Lower leg skin (tissue), 3 donors: ENCODE measurements at regions not wholly inside any gene's neighbourhood (a gene's known extent, or its start where the extent isn't known, plus 50 kb on each side); places are given as distances from the start of the nearest gene placed in this dataset.

ENCODE experiments used
- POLR2A ChIP-seq, 2 donors: fragments of 450-650 bp; IDR thresholded peaks; one replicate each; pipeline ENCODE4 v1.6.1; 2016 to 2017; ENCODE audit warnings: antibody characterized with exemption in 2 of 2, mild to moderate bottlenecking in 1 of 2, moderate library complexity in 1 of 2
- TF ChIP-seq, protein P1 (sequence below), 3 donors: fragments of 450-650 bp; IDR thresholded peaks; one replicate each; pipeline ENCODE4 v1.5.1; 2016; ENCODE audit warnings: antibody characterized with exemption in 3 of 3, mild to moderate bottlenecking in 3 of 3, moderate library complexity in 2 of 3

DNA sequence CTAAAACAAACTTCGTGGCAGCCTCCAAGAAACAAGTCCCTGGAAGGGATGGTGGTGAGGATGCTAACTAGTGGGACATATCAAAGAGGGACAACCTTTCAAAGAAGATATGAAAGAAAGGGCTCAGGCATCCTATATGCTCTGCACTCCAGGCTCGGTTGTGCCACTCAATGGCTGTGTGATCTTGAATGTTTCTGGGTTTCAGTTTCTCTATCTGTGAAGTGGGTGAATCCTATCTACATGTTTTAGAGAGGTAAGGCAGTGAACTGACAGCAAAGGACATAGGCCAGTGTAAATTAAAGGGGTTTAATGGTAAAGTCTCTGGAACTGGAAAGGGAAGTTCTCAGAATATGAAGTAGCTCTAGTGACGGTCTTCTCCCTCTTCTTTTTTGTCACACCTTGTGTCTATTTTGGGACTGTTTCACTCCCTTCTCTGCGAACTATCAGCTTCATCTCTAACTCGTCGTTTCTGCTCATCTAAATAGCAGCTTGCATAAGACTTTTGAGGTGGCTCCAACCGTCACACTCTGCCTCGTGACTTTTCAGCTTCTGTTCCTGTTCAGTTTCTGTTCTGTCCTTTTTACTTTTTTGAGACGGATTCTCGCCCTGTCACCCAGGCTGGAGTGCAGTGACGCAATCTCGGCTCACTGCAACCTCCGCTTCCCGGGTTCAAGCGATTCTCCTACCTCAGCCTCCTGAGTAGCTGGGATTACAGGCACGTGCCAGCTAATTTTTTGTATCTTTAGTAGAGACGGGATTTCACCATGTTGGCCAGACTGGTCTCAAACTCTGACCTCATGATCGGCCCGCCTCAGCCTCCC lies 273.6 kb downstream of the SUDS3 start:
- no peak for TF ChIP-seq POLR2A (IDR thresholded peaks at IDR 0.05)
- TF ChIP-seq, protein P1, sequence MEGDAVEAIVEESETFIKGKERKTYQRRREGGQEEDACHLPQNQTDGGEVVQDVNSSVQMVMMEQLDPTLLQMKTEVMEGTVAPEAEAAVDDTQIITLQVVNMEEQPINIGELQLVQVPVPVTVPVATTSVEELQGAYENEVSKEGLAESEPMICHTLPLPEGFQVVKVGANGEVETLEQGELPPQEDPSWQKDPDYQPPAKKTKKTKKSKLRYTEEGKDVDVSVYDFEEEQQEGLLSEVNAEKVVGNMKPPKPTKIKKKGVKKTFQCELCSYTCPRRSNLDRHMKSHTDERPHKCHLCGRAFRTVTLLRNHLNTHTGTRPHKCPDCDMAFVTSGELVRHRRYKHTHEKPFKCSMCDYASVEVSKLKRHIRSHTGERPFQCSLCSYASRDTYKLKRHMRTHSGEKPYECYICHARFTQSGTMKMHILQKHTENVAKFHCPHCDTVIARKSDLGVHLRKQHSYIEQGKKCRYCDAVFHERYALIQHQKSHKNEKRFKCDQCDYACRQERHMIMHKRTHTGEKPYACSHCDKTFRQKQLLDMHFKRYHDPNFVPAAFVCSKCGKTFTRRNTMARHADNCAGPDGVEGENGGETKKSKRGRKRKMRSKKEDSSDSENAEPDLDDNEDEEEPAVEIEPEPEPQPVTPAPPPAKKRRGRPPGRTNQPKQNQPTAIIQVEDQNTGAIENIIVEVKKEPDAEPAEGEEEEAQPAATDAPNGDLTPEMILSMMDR (IDR thresholded peaks at IDR 0.05): no peak
